HUES6 (cell line): ENCODE measurements at regions not wholly inside any gene's neighbourhood (a gene's known extent, or its start where the extent isn't known, plus 50 kb on each side); places are given as distances from the start of the nearest gene placed in this dataset.

Experiments used
- H3K27ac ChIP-seq: 2 replicates; pipeline ENCODE4 v1.7.0; 2013; ENCODE audit warnings: low read depth, mild to moderate bottlenecking, low read length, inconsistent platforms
- H3K27me3 ChIP-seq: 2 replicates; pipeline ENCODE4 v1.6.1; 2013; ENCODE audit warnings: low read length; ENCODE audit not compliant: control insufficient read depth, insufficient read depth
- H3K36me3 ChIP-seq: 2 replicates; pipeline ENCODE4 v1.6.1; 2013; ENCODE audit warnings: low read length; ENCODE audit not compliant: control insufficient read depth, insufficient read depth
- H3K4me1 ChIP-seq: 2 replicates; pipeline ENCODE4 v1.6.1; 2013; ENCODE audit warnings: low read length; ENCODE audit not compliant: control insufficient read depth, insufficient read depth
- H3K4me3 ChIP-seq: 2 replicates; pipeline ENCODE4 v1.5.1; 2013; ENCODE audit warnings: low read depth, low read length
- H3K9ac ChIP-seq: one replicate; pipeline ENCODE4 v1.6.1; 2013; ENCODE audit warnings: mild to moderate bottlenecking, low read length
- H3K9me3 ChIP-seq: 2 replicates; pipeline ENCODE4 v1.6.1; 2013; ENCODE audit warnings: low read depth, low read length; ENCODE audit not compliant: control insufficient read depth, insufficient read depth

DNA sequence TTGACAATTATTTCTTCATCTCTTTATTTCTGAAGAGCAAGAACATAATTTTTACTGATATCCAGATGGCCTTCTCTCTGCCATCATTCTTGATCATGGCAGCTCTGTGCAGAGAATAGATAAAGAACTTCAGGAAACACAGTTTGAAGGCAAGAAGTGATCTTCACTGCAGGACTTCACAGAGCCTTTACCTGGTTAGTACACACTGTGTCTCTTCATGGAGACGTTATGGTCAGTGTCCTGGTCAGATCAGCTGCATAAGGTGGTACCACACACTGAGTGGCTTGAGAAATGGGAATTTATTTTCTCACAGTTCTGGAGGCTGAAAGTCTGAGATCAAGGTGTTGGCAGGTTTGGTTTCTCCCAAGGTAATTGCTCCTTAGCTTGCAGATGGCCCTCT is 129.5 kb downstream of the UTP18 start:
- Histone ChIP-seq H3K4me3 (no peak overlapping the region), H3K27me3 (no peaks in the 10 kb centered on the region), H3K9ac (no peak overlapping the region), H3K9me3 (no peaks in the 10 kb centered on the region), H3K4me1 (peaks cover 4% of the 10 kb centered on the region; the same call in 1 of the 2 replicates), H3K36me3 (no peaks in the 10 kb centered on the region), H3K27ac (no peak overlapping the region)

- Histone ChIP-seq H3K36me3 (no peaks in the 10 kb centered on the region), H3K27me3 (no peaks in the 10 kb centered on the region), H3K9ac (no peak overlapping the region), H3K9me3 (no peaks in the 10 kb centered on the region), H3K27ac (no peak overlapping the region), H3K4me3 (no peak overlapping the region), H3K4me1 (peaks cover 4% of the 10 kb centered on the region; the same call in 1 of the 2 replicates)
Measured at GRCh38 chr17:51391982-51392654, 131.8 kb downstream of the UTP18 start.

DNA sequence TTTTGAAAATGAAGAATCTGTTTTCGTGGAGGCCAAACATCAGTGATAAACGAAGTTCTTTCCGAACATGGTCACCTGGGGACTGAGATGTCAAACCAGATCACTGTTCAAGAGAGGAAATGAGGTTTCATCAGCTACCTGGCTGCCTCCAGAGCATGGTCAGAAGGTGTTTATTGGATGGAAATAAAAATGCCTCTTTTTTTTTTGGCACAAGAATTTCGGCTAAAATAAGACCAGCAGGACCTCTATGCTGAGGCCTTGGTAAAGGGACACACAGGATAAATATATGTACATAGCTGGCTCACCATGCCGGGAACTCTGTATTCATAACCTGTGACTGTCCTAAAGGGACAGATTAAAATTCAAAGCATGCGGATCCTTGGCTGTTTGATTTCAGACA is 135.3 kb downstream of the UTP18 start:
- Histone ChIP-seq H3K4me1 (peaks cover 15% of the 10 kb centered on the region; the same call in 1 of the 2 replicates), H3K9ac (no peak overlapping the region), H3K36me3 (no peaks in the 10 kb centered on the region), H3K27ac (no peak overlapping the region), H3K9me3 (no peaks in the 10 kb centered on the region), H3K4me3 (no peak overlapping the region), H3K27me3 (no peaks in the 10 kb centered on the region)

- no peaks in the 10 kb centered on the region for H3K36me3 ChIP-seq
- no peak overlapping the region; the same call in 1 of the 2 replicates for H3K27ac ChIP-seq
- H3K27me3 ChIP-seq: no peaks in the 10 kb centered on the region
- H3K9me3 ChIP-seq: no peaks in the 10 kb centered on the region
- H3K9ac ChIP-seq: peak overlapping the region; percentile 35
- H3K4me3 ChIP-seq: no peak overlapping the region
- peaks cover 11% of the 10 kb centered on the region; the same call in 1 of the 2 replicates for H3K4me1 ChIP-seq
Measured at GRCh38 chr17:51397361-51398127, 137.2 kb downstream of the UTP18 start.

DNA sequence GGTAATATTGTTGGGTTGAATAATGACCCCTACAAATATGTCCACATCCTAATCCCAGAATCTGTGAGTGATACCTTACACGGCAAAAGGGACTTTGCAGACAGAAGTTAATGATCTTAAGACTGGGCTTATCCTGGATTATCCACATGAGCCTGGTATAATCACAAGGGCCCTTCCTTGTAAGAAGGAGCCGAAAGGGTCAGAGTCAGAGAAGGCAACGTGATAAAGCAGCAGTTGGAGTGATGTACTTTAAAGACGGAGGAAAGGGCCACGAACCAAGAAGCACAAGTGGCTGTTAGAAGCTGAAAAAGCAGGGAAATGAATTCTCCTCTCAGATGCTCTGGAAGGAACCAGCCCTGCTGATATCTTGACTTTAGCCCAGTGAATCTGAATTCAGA is 137.8 kb downstream of the UTP18 start:
- H3K36me3 ChIP-seq: no peaks in the 10 kb centered on the region

DNA sequence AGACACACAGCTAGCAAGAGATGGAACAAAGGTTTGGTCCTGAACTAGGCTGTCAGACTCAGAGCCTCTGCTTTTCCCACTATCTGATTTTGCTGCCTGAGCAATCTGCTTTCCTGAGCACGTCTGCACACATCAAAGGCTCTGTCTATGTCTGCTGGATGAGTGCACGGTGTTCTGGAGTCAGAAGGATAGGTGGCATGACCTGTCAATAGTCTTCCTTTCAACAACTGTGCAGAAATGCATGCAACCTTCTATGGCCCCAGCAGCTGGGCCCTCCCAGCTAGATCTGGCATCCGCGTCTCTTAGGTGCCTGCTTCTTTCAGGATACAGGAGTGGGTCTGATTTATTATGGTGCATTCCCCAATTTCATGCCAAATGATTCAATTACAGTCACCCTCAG is 138.3 kb downstream of the UTP18 start:
- H3K9me3 ChIP-seq: no peaks in the 10 kb centered on the region
- H3K4me3 ChIP-seq: no peak overlapping the region
- no peaks in the 10 kb centered on the region for H3K27me3 ChIP-seq
- H3K4me1 ChIP-seq: peaks cover 15% of the 10 kb centered on the region; the same call in 1 of the 2 replicates
- H3K27ac ChIP-seq: no peak overlapping the region
- H3K9ac ChIP-seq: no peak overlapping the region
- H3K36me3 ChIP-seq: no peaks in the 10 kb centered on the region

More for the DNA sequence above, 137.8 kb downstream of the UTP18 start:
- Histone ChIP-seq H3K9ac (no peak overlapping the region), H3K27ac (no peak overlapping the region; the same call in 1 of the 2 replicates), H3K27me3 (no peaks in the 10 kb centered on the region), H3K4me3 (no peak overlapping the region), H3K4me1 (peaks cover 11% of the 10 kb centered on the region; the same call in 1 of the 2 replicates), H3K9me3 (no peaks in the 10 kb centered on the region)

- Histone ChIP-seq H3K9me3 (no peaks in the 10 kb centered on the region), H3K4me1 (peaks cover 15% of the 10 kb centered on the region; the same call in 1 of the 2 replicates), H3K4me3 (no peak overlapping the region), H3K27me3 (no peaks in the 10 kb centered on the region), H3K27ac (no peak overlapping the region), H3K9ac (no peak overlapping the region), H3K36me3 (no peaks in the 10 kb centered on the region)
Measured at GRCh38 chr17:51401279-51401678, 140.9 kb downstream of the UTP18 start.

DNA sequence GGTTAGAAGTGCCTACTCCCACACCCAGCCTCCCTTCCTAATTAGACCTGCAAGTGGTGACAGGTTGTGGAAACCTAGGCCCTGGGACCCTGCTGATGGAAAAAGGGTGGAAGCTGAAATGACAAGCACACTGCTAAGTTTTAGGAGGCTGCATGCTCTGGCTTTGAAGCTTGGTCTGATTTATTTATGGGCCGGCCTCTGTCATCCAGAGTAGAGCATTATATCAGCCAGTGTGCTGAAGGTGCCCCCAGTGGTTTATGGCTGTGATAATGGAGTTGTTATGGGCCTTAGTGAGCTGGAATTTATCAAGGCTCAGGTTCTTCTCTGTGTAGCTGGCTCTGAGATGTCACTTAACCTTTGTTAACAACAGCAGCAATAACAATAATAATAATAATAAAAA is 142.6 kb downstream of the UTP18 start:
- Histone ChIP-seq H3K9me3 (no peaks in the 10 kb centered on the region), H3K27me3 (no peaks in the 10 kb centered on the region), H3K27ac (no peak overlapping the region), H3K4me1 (peaks cover 8% of the 10 kb centered on the region; the same call in 1 of the 2 replicates), H3K36me3 (no peaks in the 10 kb centered on the region), H3K4me3 (no peak overlapping the region), H3K9ac (no peak overlapping the region)

DNA sequence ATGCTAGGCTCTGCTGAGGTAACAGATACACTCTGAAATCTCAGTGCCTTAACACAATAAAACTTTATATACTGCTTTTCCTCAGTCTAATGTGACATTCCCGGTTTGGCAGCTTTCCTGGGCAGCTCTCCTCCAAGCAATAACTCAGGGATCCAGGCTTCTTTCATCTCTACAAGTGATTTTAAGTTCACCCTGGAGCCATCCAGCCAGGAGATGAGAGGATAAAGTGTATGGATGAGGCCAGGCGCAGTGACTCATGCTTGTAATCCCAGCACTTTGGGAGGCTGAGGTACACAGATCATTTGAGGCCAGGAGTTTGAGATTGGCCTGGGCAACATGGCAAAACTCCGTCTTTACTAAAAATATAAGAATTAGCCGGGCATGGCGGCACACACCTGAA is 147.2 kb downstream of the UTP18 start:
- H3K36me3 ChIP-seq: no peaks in the 10 kb centered on the region
- H3K27me3 ChIP-seq: no peaks in the 10 kb centered on the region
- H3K4me3 ChIP-seq: no peak overlapping the region
- H3K9ac ChIP-seq: no peak overlapping the region
- H3K4me1 ChIP-seq: 0 out of 2 replicates have a peak, but pooled peaks cover 5% of the 10 kb centered on the region
- no peak overlapping the region for H3K27ac ChIP-seq
- no peaks in the 10 kb centered on the region for H3K9me3 ChIP-seq

DNA sequence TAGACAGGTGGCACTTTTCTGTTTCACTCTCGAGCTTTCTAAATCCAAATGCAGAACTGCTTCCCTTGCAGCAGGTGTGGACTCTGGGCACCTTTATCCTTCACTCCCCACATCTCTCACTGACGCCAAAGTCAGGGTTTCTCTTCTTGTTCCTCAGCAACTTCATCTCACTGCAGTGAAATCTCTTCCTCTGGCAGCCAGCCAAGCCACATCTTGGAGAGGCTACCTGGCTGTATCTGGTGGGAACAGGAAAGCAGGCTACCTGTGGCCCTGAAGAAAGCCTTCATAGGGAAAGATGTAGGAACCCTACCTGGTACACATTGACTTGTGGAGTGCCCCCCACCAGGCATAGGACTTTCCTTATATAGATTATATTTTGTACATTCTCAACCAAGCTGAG is 159.1 kb downstream of the UTP18 start:
- H3K27ac ChIP-seq: no peak overlapping the region
- H3K4me3 ChIP-seq: no peak overlapping the region
- no peaks in the 10 kb centered on the region for H3K27me3 ChIP-seq
- H3K36me3 ChIP-seq: no peaks in the 10 kb centered on the region
- H3K9ac ChIP-seq: no peak overlapping the region
- no peaks in the 10 kb centered on the region for H3K9me3 ChIP-seq
- peaks cover 8% of the 10 kb centered on the region for H3K4me1 ChIP-seq

- H3K4me3 ChIP-seq: no peak overlapping the region
- H3K27me3 ChIP-seq: no peaks in the 10 kb centered on the region
- no peak overlapping the region for H3K27ac ChIP-seq
- peaks cover 8% of the 10 kb centered on the region for H3K4me1 ChIP-seq
- H3K9me3 ChIP-seq: no peaks in the 10 kb centered on the region
- no peaks in the 10 kb centered on the region for H3K36me3 ChIP-seq
- H3K9ac ChIP-seq: no peak overlapping the region
Measured at GRCh38 chr17:51421525-51421924, 161.2 kb downstream of the UTP18 start.
